HEK293T (cell line): ENCODE measurements at regions not wholly inside any gene's neighbourhood (a gene's known extent, or its start where the extent isn't known, plus 50 kb on each side); places are given as distances from the start of the nearest gene placed in this dataset.

Experiments used
- CTCF ChIA-PET: fragments of 350-600 bp; formaldehyde crosslinking; extraction: SDS; loops from one replicate; lab custom pipeline; 2021; ENCODE audit warnings: antibody characterized with exemption, inconsistent platforms; lab: Yijun Ruan, JAX
- POLR2A ChIA-PET: fragments of 350-600 bp; formaldehyde crosslinking; extraction: SDS; loops from one replicate; lab custom pipeline; 2020; ENCODE audit warnings: antibody characterized with exemption, inconsistent platforms; lab: Yijun Ruan, JAX
- DNase-seq: peaks from one replicate; pipeline ENCODE4 v3.0.0; 2012; ENCODE audit warnings: mixed read lengths; ENCODE audit errors: extremely low spot score
- ARNT ChIP-seq: fragments of 450-650 bp; IDR thresholded peaks from 2 replicates; pipeline ENCODE4 v1.6.1; 2017; ENCODE audit warnings: mild to moderate bottlenecking
- BHLHE40 ChIP-seq: fragments of 450-650 bp; IDR thresholded peaks from 2 replicates; pipeline ENCODE4 v1.6.1; 2016; ENCODE audit warnings: mild to moderate bottlenecking, moderate library complexity, borderline replicate concordance
- CTBP1 ChIP-seq: fragments of 450-650 bp; IDR thresholded peaks from 2 replicates; pipeline ENCODE4 v1.6.1; 2016; ENCODE audit warnings: borderline replicate concordance
- ELF4 ChIP-seq: fragments of 450-650 bp; IDR thresholded peaks from 2 replicates; pipeline ENCODE4 v1.6.1; 2017; ENCODE audit warnings: antibody characterized with exemption
- FOXA1 ChIP-seq: fragments of 450-650 bp; IDR thresholded peaks from 2 replicates; pipeline ENCODE4 v1.6.1; 2016; ENCODE audit warnings: mild to moderate bottlenecking
- FOXK2 ChIP-seq: fragments of 450-650 bp; IDR thresholded peaks from 2 replicates; pipeline ENCODE4 v1.6.1; 2016; ENCODE audit warnings: mild to moderate bottlenecking
- FOXM1 ChIP-seq: fragments of 450-650 bp; IDR thresholded peaks from 2 replicates; pipeline ENCODE4 v1.6.1; 2017; ENCODE audit warnings: mild to moderate bottlenecking, borderline replicate concordance
- HDGF ChIP-seq: fragments of 450-650 bp; IDR thresholded peaks from 2 replicates; pipeline ENCODE4 v1.6.1; 2017; ENCODE audit warnings: antibody characterized with exemption, borderline replicate concordance
- L3MBTL2 ChIP-seq: fragments of 450-650 bp; conservative IDR thresholded peaks from 2 replicates; pipeline ENCODE4 v1.6.1; 2016; ENCODE audit warnings: mild to moderate bottlenecking
- LEF1 ChIP-seq: fragments of 450-650 bp; IDR thresholded peaks from 2 replicates; pipeline ENCODE4 v1.6.1; 2017; ENCODE audit warnings: mild to moderate bottlenecking, borderline replicate concordance
- NFRKB ChIP-seq: fragments of 450-650 bp; IDR thresholded peaks from 2 replicates; pipeline ENCODE4 v1.6.1; 2016; ENCODE audit warnings: mild to moderate bottlenecking, moderate library complexity
- PKNOX1 ChIP-seq: fragments of 450-650 bp; IDR thresholded peaks from 2 replicates; pipeline ENCODE4 v1.6.1; 2016
- SP1 ChIP-seq: fragments of 450-650 bp; IDR thresholded peaks from 2 replicates; pipeline ENCODE4 v1.6.1; 2017
- SUZ12 ChIP-seq: fragments of 450-650 bp; IDR thresholded peaks from 2 replicates; pipeline ENCODE4 v1.6.1; 2016; ENCODE audit warnings: mild to moderate bottlenecking
- TARDBP ChIP-seq: fragments of 450-650 bp; IDR thresholded peaks from 2 replicates; pipeline ENCODE4 v1.6.1; 2016
- ZNF384 ChIP-seq: fragments of 450-650 bp; IDR thresholded peaks from 2 replicates; pipeline ENCODE4 v1.6.1; 2016

- CTCF ChIA-PET, result no interaction called here
- POLR2A ChIA-PET, result no interaction called here
- no peak for TF ChIP-seq LEF1
- no peak for TF ChIP-seq FOXM1
- TF ChIP-seq ELF4, result no peak
- TF ChIP-seq CTBP1, result no peak
- no peak for TF ChIP-seq ARNT
- no peak for TF ChIP-seq TARDBP
- TF ChIP-seq BHLHE40, result no peak
- TF ChIP-seq SUZ12, result no peak
- TF ChIP-seq PKNOX1, result no peak
- no peak for TF ChIP-seq FOXA1
- TF ChIP-seq SP1, result no peak
- TF ChIP-seq L3MBTL2, result no peak
- TF ChIP-seq ZNF384, result no peak
- no peak for TF ChIP-seq HDGF
- TF ChIP-seq FOXK2, result no peak
- TF ChIP-seq NFRKB, result no peak
- DNase-seq, result no peak
Measured at GRCh38 chr6:44699082-44699481, 311.6 kb downstream of the CDC5L start.

GRCh38 chr6:44699851-44700250 lies 312.3 kb downstream of the CDC5L start:
- ChIA-PET CTCF (no interaction called here), POLR2A (no interaction called here)
- TF ChIP-seq BHLHE40 (no peak), HDGF (no peak), FOXM1 (no peak), SP1 (no peak), PKNOX1 (no peak)
- DNase-seq, result no peak

- ChIA-PET POLR2A (no interaction called here), CTCF (no interaction called here)
- DNase-seq, result no peak
- TF ChIP-seq ARNT (no peak), TARDBP (no peak), LEF1 (no peak), L3MBTL2 (no peak), FOXA1 (no peak), PKNOX1 (no peak), CTBP1 (no peak), BHLHE40 (no peak), HDGF (no peak), ELF4 (no peak), NFRKB (no peak), FOXM1 (no peak), ZNF384 (no peak), SUZ12 (no peak), SP1 (no peak), FOXK2 (no peak)
Measured at GRCh38 chr6:44700422-44700821, 312.9 kb downstream of the CDC5L start.

GRCh38 chr6:44701038-44701636 lies 313.6 kb downstream of the CDC5L start:
- ChIA-PET CTCF (no interaction called here), POLR2A (interaction anchor here (0.9 kb wide), 1 partner anchor 91 kb away, joined by 3 read pairs; no protein-coding TSS in a partner anchor)
- TF ChIP-seq CTBP1 (no peak), BHLHE40 (no peak), NFRKB (no peak), FOXA1 (no peak), ZNF384 (no peak), PKNOX1 (no peak), LEF1 (no peak), ELF4 (no peak), L3MBTL2 (no peak), HDGF (no peak), TARDBP (no peak), SP1 (no peak), FOXM1 (no peak), FOXK2 (no peak), SUZ12 (no peak), ARNT (no peak)
- DNase-seq, result no peak

GRCh38 chr6:44701637-44702101 lies 314.2 kb downstream of the CDC5L start:
- TF ChIP-seq LEF1 (no peak), CTBP1 (no peak), FOXM1 (no peak), BHLHE40 (no peak), SP1 (no peak), SUZ12 (no peak), HDGF (no peak), FOXK2 (no peak), FOXA1 (no peak), NFRKB (no peak), L3MBTL2 (no peak), TARDBP (no peak), ARNT (no peak), ELF4 (no peak), PKNOX1 (no peak), ZNF384 (no peak)
- DNase-seq, result no peak
- POLR2A ChIA-PET, result interaction anchor here (0.9 kb wide), 1 partner anchor 90 kb away, joined by 3 read pairs; no protein-coding TSS in a partner anchor
- CTCF ChIA-PET, result interaction anchor here (0.6 to 1.3 kb wide), 2 partner anchors 15 to 211 kb away, joined by 3 read pairs; no protein-coding TSS in a partner anchor
